Neural progenitor cell (in vitro differentiated cells): ENCODE measurements at regions not wholly inside any gene's neighbourhood (a gene's known extent, or its start where the extent isn't known, plus 50 kb on each side); places are given as distances from the start of the nearest gene placed in this dataset.

ENCODE experiments used
- CTCF ChIP-seq: fragments of 200-600 bp; sonication (generic); IDR thresholded peaks from 2 replicates; pipeline ENCODE4 v1.5.1; 2017; ENCODE audit warnings: antibody characterized with exemption, mild to moderate bottlenecking
- EZH2 ChIP-seq: fragments of 200-600 bp; sonication (generic); IDR thresholded peaks from 2 replicates; pipeline ENCODE4 v1.6.1; 2017; ENCODE audit warnings: antibody characterized with exemption, mild to moderate bottlenecking, moderate library complexity

GRCh38 chr13:19072543-19072942 is 109.1 kb downstream of the TUBA3C start:
- no peak for TF ChIP-seq CTCF
- no peak for TF ChIP-seq EZH2
